Epithelial cell of esophagus (primary cell): ENCODE measurements at regions not wholly inside any gene's neighbourhood (a gene's known extent, or its start where the extent isn't known, plus 50 kb on each side); places are given as distances from the start of the nearest gene placed in this dataset.
A peak's percentile ranks its signal among the peaks of the same experiment; 100 is the strongest.

Experiments used
- DNase-seq: peaks from one replicate; pipeline ENCODE4 v3.0.0; 2010; ENCODE audit warnings: low read depth
- H3K4me3 ChIP-seq: 2 replicates; pipeline ENCODE4 v1.5.1; 2011; ENCODE audit warnings: mild to moderate bottlenecking, low read length, control low read depth
- CTCF ChIP-seq: IDR thresholded peaks from 2 replicates; pipeline ENCODE4 v1.5.1; 2011; ENCODE audit warnings: low read depth, mild to moderate bottlenecking, low read length, control low read depth, inconsistent platforms; ENCODE audit not compliant: insufficient read depth; ENCODE audit errors: missing control alignments

- no peak for TF ChIP-seq CTCF
- DNase-seq = peak; percentile 94
- no peak overlapping the region for H3K4me3 ChIP-seq
Observed at GRCh38 chr9:29044959-29045358, 1471.7 kb upstream of the C9orf72 start.

GRCh38 chr9:29060041-29060440 lies 1486.8 kb upstream of the C9orf72 start:
- no peak for TF ChIP-seq CTCF
- DNase-seq = no peak
- no peak overlapping the region for H3K4me3 ChIP-seq

- DNase-seq = no peak
Observed at GRCh38 chr9:29062446-29062845, 1489.2 kb upstream of the C9orf72 start.

GRCh38 chr9:29063031-29063430 lies 1489.8 kb upstream of the C9orf72 start:
- TF ChIP-seq CTCF = no peak
- no peak for DNase-seq
- no peak overlapping the region for H3K4me3 ChIP-seq

More at GRCh38 chr9:29062446-29062845, 1489.2 kb upstream of the C9orf72 start:
- no peak for TF ChIP-seq CTCF
- H3K4me3 ChIP-seq = no peak overlapping the region

GRCh38 chr9:29066141-29066640 lies 1492.9 kb upstream of the C9orf72 start:
- no peak overlapping the region for H3K4me3 ChIP-seq
- TF ChIP-seq CTCF = no peak
- no peak for DNase-seq

- no peak for DNase-seq
- TF ChIP-seq CTCF = no peak
- H3K4me3 ChIP-seq = no peak overlapping the region
Observed at GRCh38 chr9:29068461-29068860, 1495.2 kb upstream of the C9orf72 start.

GRCh38 chr9:29069376-29069775 lies 1496.1 kb upstream of the C9orf72 start:
- DNase-seq = no peak
- H3K4me3 ChIP-seq = no peak overlapping the region
- no peak for TF ChIP-seq CTCF
